H1 (cell line): ENCODE measurements at regions not wholly inside any gene's neighbourhood (a gene's known extent, or its start where the extent isn't known, plus 50 kb on each side); places are given as distances from the start of the nearest gene placed in this dataset.

Experiments
- ATF2 ChIP-seq: IDR thresholded peaks from 2 replicates; pipeline ENCODE4 v1.6.1; 2012; ENCODE audit warnings: low read length, inconsistent platforms
- KDM5A ChIP-seq: fragments of 200-600 bp; IDR thresholded peaks from 2 replicates; pipeline ENCODE4 v1.7.1; 2012; ENCODE audit warnings: mild to moderate bottlenecking, low read length, inconsistent platforms, mixed read lengths
- POU5F1 ChIP-seq: IDR thresholded peaks from 2 replicates; pipeline ENCODE4 v1.6.1; 2011; ENCODE audit warnings: low read depth, mild to moderate bottlenecking, low read length, moderate library complexity

GRCh38 chr5:68771221-68771620, 322.6 kb upstream of the SLC30A5 start (continued):
- TF ChIP-seq ATF2 (no peak), KDM5A (no peak), POU5F1 (no peak)
